ENCODE measurements at regions not wholly inside any gene's neighbourhood (a gene's known extent, or its start where the extent isn't known, plus 50 kb on each side); places are given as distances from the start of the nearest gene placed in this dataset.

DNA sequence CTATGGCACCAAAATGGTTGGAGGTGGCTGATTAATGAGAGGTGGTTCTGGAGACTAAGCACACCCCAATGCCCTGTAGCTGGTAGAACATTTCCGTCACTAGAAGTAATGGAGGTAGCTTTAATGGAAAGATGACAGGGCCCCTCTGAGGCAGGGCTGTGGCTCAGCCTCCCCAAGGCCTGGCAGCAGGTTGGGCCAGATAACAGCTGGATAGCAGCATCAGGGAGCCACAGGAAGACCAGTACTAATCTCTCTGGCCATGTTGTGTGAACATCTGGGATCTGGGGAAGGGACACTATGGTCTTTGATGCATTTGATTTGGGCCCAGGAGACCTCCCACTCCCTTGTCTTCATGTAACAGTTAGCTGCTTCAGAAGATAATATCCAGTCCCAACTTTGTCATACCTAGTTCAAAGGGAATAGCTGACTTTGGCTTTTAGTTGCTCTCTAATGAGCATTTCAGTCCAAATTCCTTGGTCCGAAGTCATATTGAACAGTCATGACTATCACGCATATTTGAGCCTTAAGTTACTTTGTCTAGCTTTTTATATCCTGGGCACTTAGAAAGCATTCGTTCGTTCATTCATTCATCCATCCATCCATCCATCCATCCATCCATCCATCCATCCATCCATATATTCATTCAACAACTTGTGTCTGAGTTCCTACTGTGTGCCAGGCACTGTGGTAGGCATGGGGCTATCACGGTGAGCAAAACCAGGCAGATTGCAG lies 53.0 kb upstream of the LMO2 start:
- H3K9me3 ChIP-seq, result no peaks in the 10 kb centered on the region
- intact Hi-C loops (cut with DNase I), result no loop called here
- no peaks in the 10 kb centered on the region for H3K27me3 ChIP-seq
- no peaks in the 10 kb centered on the region for H3K4me1 ChIP-seq
- no peak overlapping the region for H3K4me3 ChIP-seq
- WGBS, 2 donors, result 96% methylated on average over 6 of the region's 6 CpGs
- H3K27ac ChIP-seq, result no peak overlapping the region
- H3K36me3 ChIP-seq, result no peaks in the 10 kb centered on the region
- TF ChIP-seq POLR2AphosphoS5 (IDR thresholded peaks at IDR 0.05) (no peak), EP300 (IDR thresholded peaks at IDR 0.05) (no peak), POLR2A (IDR thresholded peaks at IDR 0.05) (no peak)
- TF ChIP-seq, protein P1, sequence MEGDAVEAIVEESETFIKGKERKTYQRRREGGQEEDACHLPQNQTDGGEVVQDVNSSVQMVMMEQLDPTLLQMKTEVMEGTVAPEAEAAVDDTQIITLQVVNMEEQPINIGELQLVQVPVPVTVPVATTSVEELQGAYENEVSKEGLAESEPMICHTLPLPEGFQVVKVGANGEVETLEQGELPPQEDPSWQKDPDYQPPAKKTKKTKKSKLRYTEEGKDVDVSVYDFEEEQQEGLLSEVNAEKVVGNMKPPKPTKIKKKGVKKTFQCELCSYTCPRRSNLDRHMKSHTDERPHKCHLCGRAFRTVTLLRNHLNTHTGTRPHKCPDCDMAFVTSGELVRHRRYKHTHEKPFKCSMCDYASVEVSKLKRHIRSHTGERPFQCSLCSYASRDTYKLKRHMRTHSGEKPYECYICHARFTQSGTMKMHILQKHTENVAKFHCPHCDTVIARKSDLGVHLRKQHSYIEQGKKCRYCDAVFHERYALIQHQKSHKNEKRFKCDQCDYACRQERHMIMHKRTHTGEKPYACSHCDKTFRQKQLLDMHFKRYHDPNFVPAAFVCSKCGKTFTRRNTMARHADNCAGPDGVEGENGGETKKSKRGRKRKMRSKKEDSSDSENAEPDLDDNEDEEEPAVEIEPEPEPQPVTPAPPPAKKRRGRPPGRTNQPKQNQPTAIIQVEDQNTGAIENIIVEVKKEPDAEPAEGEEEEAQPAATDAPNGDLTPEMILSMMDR (IDR thresholded peaks at IDR 0.05), result no peak
- DNase-seq, result no peak

DNA sequence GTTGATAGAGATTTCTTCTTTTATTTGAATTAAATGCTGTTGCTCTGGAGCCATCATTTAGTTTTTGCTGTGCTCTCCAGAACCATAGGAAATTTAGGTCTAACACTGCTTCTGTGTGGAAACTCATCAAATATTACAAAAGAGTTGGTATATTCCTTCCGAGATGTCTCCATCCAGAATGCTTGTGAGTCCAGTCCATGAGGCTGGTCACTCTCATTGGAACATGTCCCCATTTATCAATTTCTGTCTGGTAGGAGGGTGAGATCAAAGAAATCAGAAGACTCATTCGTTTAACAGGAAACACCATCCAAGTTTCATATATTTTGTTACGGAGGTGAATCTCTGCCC lies 52.4 kb upstream of the LMO2 start:
- Histone ChIP-seq H3K4me3 (no peak overlapping the region), H3K36me3 (no peaks in the 10 kb centered on the region), H3K4me1 (no peaks in the 10 kb centered on the region), H3K9me3 (no peaks in the 10 kb centered on the region), H3K27ac (no peak overlapping the region), H3K27me3 (no peaks in the 10 kb centered on the region)
- DNase-seq, result no peak
- WGBS, 2 donors, result 92 to 93% methylated on average over 3 of the region's 3 CpGs
- no peak for TF ChIP-seq POLR2AphosphoS5 (IDR thresholded peaks at IDR 0.05)
- no peak for TF ChIP-seq EP300 (IDR thresholded peaks at IDR 0.05)
- TF ChIP-seq, protein P1 (IDR thresholded peaks at IDR 0.05), result no peak
- no peak for TF ChIP-seq POLR2A (IDR thresholded peaks at IDR 0.05)
- intact Hi-C loops (cut with DNase I), result no loop called here

DNA sequence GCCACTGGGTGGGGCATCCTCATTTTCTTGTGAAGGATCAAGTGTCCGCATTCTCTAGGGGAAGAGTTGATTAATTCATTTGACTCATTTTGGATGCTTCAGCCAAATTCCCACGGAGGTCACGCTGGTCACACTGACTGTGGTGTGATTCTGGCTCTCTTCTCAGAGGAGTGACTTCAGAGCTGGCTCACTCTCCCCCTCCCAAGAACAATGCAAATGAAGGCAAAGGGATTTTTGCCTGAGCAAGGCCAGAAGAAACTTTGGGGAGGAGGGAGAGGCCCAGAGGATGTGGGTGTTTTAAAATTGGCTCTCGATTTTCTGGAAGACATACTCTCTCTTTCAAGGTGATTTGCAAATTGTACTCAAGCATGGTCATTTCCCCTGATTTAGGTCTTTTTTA lies 51.1 kb upstream of the LMO2 start:
- no peaks in the 10 kb centered on the region for H3K36me3 ChIP-seq
- no peaks in the 10 kb centered on the region for H3K9me3 ChIP-seq
- 56 to 59% methylated on average over 4 of the region's 4 CpGs for WGBS, 2 donors
- no peaks in the 10 kb centered on the region for H3K4me1 ChIP-seq
- no peak overlapping the region for H3K27ac ChIP-seq
- no peak for DNase-seq
- intact Hi-C loops (cut with DNase I), result no loop called here
- H3K27me3 ChIP-seq, result no peaks in the 10 kb centered on the region
- no peak for TF ChIP-seq EP300 (IDR thresholded peaks at IDR 0.05)
- TF ChIP-seq, protein P1 (IDR thresholded peaks at IDR 0.05), result no peak
- no peak for TF ChIP-seq POLR2AphosphoS5 (IDR thresholded peaks at IDR 0.05)
- no peak for TF ChIP-seq POLR2A (IDR thresholded peaks at IDR 0.05)
- no peak overlapping the region for H3K4me3 ChIP-seq

DNA sequence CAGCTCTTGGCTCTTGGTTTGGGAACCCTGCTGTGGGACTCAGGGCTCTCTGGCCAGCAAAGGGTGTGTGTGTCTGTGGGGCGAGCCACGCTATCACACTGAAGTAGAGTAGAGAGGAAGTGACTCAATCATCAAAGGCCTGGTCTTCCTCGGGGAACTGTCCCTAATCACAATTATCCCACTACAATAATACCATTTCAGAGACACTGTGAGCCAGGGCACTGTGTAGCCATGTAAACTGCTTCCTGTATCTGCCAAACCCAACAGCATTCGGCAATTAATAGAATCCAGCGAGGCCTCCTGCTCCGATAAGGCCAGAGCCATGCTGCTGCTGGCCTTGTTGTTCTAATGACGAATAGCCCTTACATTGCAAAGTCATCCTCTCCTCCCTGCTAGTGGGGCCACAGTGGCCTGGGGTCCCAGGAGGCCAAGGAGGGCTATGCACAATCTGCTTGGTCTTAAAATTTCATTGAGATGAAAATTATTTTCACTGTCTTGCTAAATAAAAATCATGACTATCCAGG lies 49.8 kb upstream of the LMO2 start:
- no peaks in the 10 kb centered on the region for H3K27me3 ChIP-seq
- intact Hi-C loops (cut with DNase I), result no loop called here
- DNase-seq, result no peak
- peaks cover 0 to 8% (median 0%) of the 10 kb centered on the region in 4 donors for H3K4me1 ChIP-seq
- 58 to 60% methylated on average over 7 of the region's 7 CpGs for WGBS, 2 donors
- no peak overlapping the region for H3K27ac ChIP-seq
- H3K36me3 ChIP-seq, result no peaks in the 10 kb centered on the region
- H3K9me3 ChIP-seq, result no peaks in the 10 kb centered on the region
- H3K4me3 ChIP-seq, result no peak overlapping the region
- TF ChIP-seq POLR2A (IDR thresholded peaks at IDR 0.05) (no peak), EP300 (IDR thresholded peaks at IDR 0.05) (no peak), POLR2AphosphoS5 (IDR thresholded peaks at IDR 0.05) (no peak)
- TF ChIP-seq, protein P1 (IDR thresholded peaks at IDR 0.05), result no peak

All from sigmoid colon (tissue), 6 donors.